RWPE2 (cell line): ENCODE measurements at regions not wholly inside any gene's neighbourhood (a gene's known extent, or its start where the extent isn't known, plus 50 kb on each side); places are given as distances from the start of the nearest gene placed in this dataset.

Source experiments
- ATAC-seq: fragments of 200-7000 bp; cut with Tn5 transposase; 3 replicates; pipeline ENCODE4 v1.9.1; 2021; ENCODE audit warnings: low read depth
- DNase-seq: peaks from one replicate; pipeline ENCODE4 v3.0.0-alpha.2; 2020; ENCODE audit warnings: low spot score
- H3K27ac ChIP-seq: fragments of 450-650 bp; 2 replicates; pipeline ENCODE4 v1.5.1; 2017; ENCODE audit warnings: mild to moderate bottlenecking; ENCODE audit not compliant: poor library complexity, severe bottlenecking
- H3K27me3 ChIP-seq: fragments of 250-450 bp; sonication (Bioruptor Pico); 2 replicates; pipeline ENCODE4 v1.5.1; 2021; ENCODE audit warnings: mild to moderate bottlenecking, moderate library complexity; ENCODE audit not compliant: insufficient read depth, poor library complexity, severe bottlenecking
- H3K36me3 ChIP-seq: fragments of 250-450 bp; sonication (Bioruptor Pico); 2 replicates; pipeline ENCODE4 v1.5.1; 2020; ENCODE audit warnings: low read depth, mild to moderate bottlenecking, moderate library complexity
- H3K4me1 ChIP-seq: fragments of 250-450 bp; sonication (Bioruptor Pico); 2 replicates; pipeline ENCODE4 v1.5.1; 2021; ENCODE audit warnings: mild to moderate bottlenecking, moderate library complexity; ENCODE audit not compliant: insufficient read depth, poor library complexity, severe bottlenecking
- H3K4me3 ChIP-seq: fragments of 250-450 bp; sonication (Bioruptor Pico); 2 replicates; pipeline ENCODE4 v1.5.1; 2021; ENCODE audit warnings: mild to moderate bottlenecking, moderate library complexity; ENCODE audit not compliant: severe bottlenecking
- H3K9me3 ChIP-seq: fragments of 250-450 bp; sonication (Bioruptor Pico); 2 replicates; pipeline ENCODE4 v1.5.1; 2021; ENCODE audit warnings: mild to moderate bottlenecking, moderate library complexity; ENCODE audit not compliant: severe bottlenecking
- CTCF ChIP-seq: fragments of 450-650 bp; IDR thresholded peaks from one replicate; pipeline ENCODE4 v1.5.1; 2017; ENCODE audit warnings: mild to moderate bottlenecking, moderate library complexity; ENCODE audit not compliant: poor library complexity, severe bottlenecking

- DNase-seq (no peak), ATAC-seq (no peak)
- no peak overlapping the region for H3K4me3 ChIP-seq
- TF ChIP-seq CTCF = no peak
- no peak overlapping the region for H3K27ac ChIP-seq
- H3K27me3 ChIP-seq = no peaks in the 10 kb centered on the region
- no peaks in the 10 kb centered on the region for H3K9me3 ChIP-seq
- no peaks in the 10 kb centered on the region for H3K4me1 ChIP-seq
- no peaks in the 10 kb centered on the region for H3K36me3 ChIP-seq
Observed at GRCh38 chr11:16543642-16544041, 187.3 kb upstream of the SOX6 start.

GRCh38 chr11:16542353-16542752 is 186.0 kb upstream of the SOX6 start:
- no peaks in the 10 kb centered on the region for H3K9me3 ChIP-seq
- no peak overlapping the region for H3K4me3 ChIP-seq
- no peak for TF ChIP-seq CTCF
- no peaks in the 10 kb centered on the region for H3K36me3 ChIP-seq
- ATAC-seq (no peak), DNase-seq (no peak)
- no peak overlapping the region for H3K27ac ChIP-seq
- no peaks in the 10 kb centered on the region for H3K27me3 ChIP-seq
- H3K4me1 ChIP-seq = no peaks in the 10 kb centered on the region

- no peaks in the 10 kb centered on the region for H3K36me3 ChIP-seq
- H3K27ac ChIP-seq = no peak overlapping the region
- ATAC-seq = no peak
- DNase-seq = no peak
- H3K4me3 ChIP-seq = no peak overlapping the region
- TF ChIP-seq CTCF = no peak
- no peaks in the 10 kb centered on the region for H3K4me1 ChIP-seq
- H3K9me3 ChIP-seq = no peaks in the 10 kb centered on the region
- no peaks in the 10 kb centered on the region for H3K27me3 ChIP-seq
Observed at GRCh38 chr11:16536513-16536912, 180.2 kb upstream of the SOX6 start.

GRCh38 chr11:16528639-16529038 is 172.3 kb upstream of the SOX6 start:
- DNase-seq (no peak), ATAC-seq (no peak)
- no peak for TF ChIP-seq CTCF
- no peaks in the 10 kb centered on the region for H3K4me1 ChIP-seq
- H3K27ac ChIP-seq = no peak overlapping the region
- no peaks in the 10 kb centered on the region for H3K9me3 ChIP-seq
- no peaks in the 10 kb centered on the region for H3K36me3 ChIP-seq
- H3K4me3 ChIP-seq = no peak overlapping the region
- no peaks in the 10 kb centered on the region for H3K27me3 ChIP-seq

GRCh38 chr11:16527525-16528246 is 171.3 kb upstream of the SOX6 start:
- Histone ChIP-seq H3K4me1 (no peaks in the 10 kb centered on the region), H3K4me3 (no peak overlapping the region), H3K27ac (no peak overlapping the region), H3K27me3 (no peaks in the 10 kb centered on the region), H3K36me3 (no peaks in the 10 kb centered on the region), H3K9me3 (no peaks in the 10 kb centered on the region)
- DNase-seq (no peak), ATAC-seq (no peak)
- TF ChIP-seq CTCF = no peak
